MCF 10A (cell line): ENCODE measurements at regions not wholly inside any gene's neighbourhood (a gene's known extent, or its start where the extent isn't known, plus 50 kb on each side); places are given as distances from the start of the nearest gene placed in this dataset.

Experiments
- BruUV-seq: library from RNA; stranded (reverse); fragments of 400-500 nt; replicated peaks from 2 replicates; lab custom pipeline; 2021; lab: Mats Ljungman, UMichigan
- CTCF ChIA-PET: fragments of 300-600 bp; sonication (Branson Sonifier 250); formaldehyde crosslinking; extraction: SDS; loops from one replicate; lab custom pipeline; 2021; ENCODE audit warnings: antibody characterized with exemption, inconsistent platforms; lab: Yijun Ruan, JAX
- POLR2A ChIA-PET: fragments of 300-600, 350-650 bp; sonication (Branson Sonifier 250); formaldehyde crosslinking; extraction: SDS; loops from one replicate; lab custom pipeline; 2020; ENCODE audit warnings: antibody characterized with exemption, inconsistent platforms; lab: Yijun Ruan, JAX
- DNase-seq: peaks from one replicate; pipeline ENCODE4 v3.0.0-alpha.2; 2018; ENCODE audit not compliant: unreplicated experiment
- H3K27ac Mint-ChIP-seq: one replicate; pipeline ENCODE4 v1.8.0; 2022; ENCODE audit warnings: mild to moderate bottlenecking, low read depth, mixed read lengths; ENCODE audit not compliant: unreplicated experiment
- H3K27me3 Mint-ChIP-seq: one replicate; pipeline ENCODE4 v1.8.0; 2022; ENCODE audit warnings: mixed read lengths; ENCODE audit not compliant: insufficient read depth, unreplicated experiment
- H3K36me3 Mint-ChIP-seq: one replicate; pipeline ENCODE4 v1.8.0; 2022; ENCODE audit warnings: mild to moderate bottlenecking, moderate library complexity, mixed read lengths; ENCODE audit not compliant: insufficient read depth, unreplicated experiment
- H3K4me1 Mint-ChIP-seq: one replicate; pipeline ENCODE4 v1.8.0; 2022; ENCODE audit warnings: mixed read lengths; ENCODE audit not compliant: insufficient read depth, unreplicated experiment
- H3K4me3 Mint-ChIP-seq: one replicate; pipeline ENCODE4 v1.8.0; 2022; ENCODE audit warnings: mild to moderate bottlenecking, moderate library complexity, mixed read lengths; ENCODE audit not compliant: unreplicated experiment
- H3K9me3 Mint-ChIP-seq: one replicate; pipeline ENCODE4 v1.8.0; 2022; ENCODE audit warnings: mixed read lengths; ENCODE audit not compliant: unreplicated experiment
- CTCF ChIP-seq: fragments of 200-600 bp; IDR thresholded peaks from one replicate; pipeline ENCODE4 v1.8.0; 2022; ENCODE audit warnings: antibody characterized with exemption, mild to moderate bottlenecking; ENCODE audit not compliant: unreplicated experiment
- intact Hi-C: fragments of 100-400 bp; cut with micrococcal nuclease; formaldehyde crosslinking; loops from 2 replicates; pipeline ENCODE4 v1.14.1; 2022

GRCh38 chr18:1350931-1351450 lies 446.3 kb downstream of the ADCYAP1 start:
- BruUV-seq, result no TSS peak
- TF ChIP-seq CTCF, result no peak
- no peak for DNase-seq
- Mint-ChIP-seq H3K36me3 (no peaks in the 10 kb centered on the region), H3K4me1 (peaks cover 6% of the 10 kb centered on the region), H3K27me3 (no peaks in the 10 kb centered on the region), H3K9me3 (peaks cover 8% of the 10 kb centered on the region), H3K4me3 (no peak overlapping the region), H3K27ac (no peak overlapping the region)
- ChIA-PET POLR2A (no interaction called here), CTCF (no interaction called here)
- intact Hi-C loops, result no loop called here

- no TSS peak for BruUV-seq
- Mint-ChIP-seq H3K36me3 (no peaks in the 10 kb centered on the region), H3K27ac (no peak overlapping the region), H3K4me3 (no peak overlapping the region), H3K27me3 (no peaks in the 10 kb centered on the region), H3K4me1 (peaks cover 6% of the 10 kb centered on the region), H3K9me3 (peaks cover 8% of the 10 kb centered on the region)
- no peak for TF ChIP-seq CTCF
- DNase-seq, result no peak
- ChIA-PET POLR2A (no interaction called here), CTCF (no interaction called here)
- intact Hi-C loops, result no loop called here
These were observed 448.4 kb downstream of the ADCYAP1 start for GRCh38 chr18:1353025-1353424.

GRCh38 chr18:1357724-1358123 lies 453.1 kb downstream of the ADCYAP1 start:
- no TSS peak for BruUV-seq
- Mint-ChIP-seq H3K4me3 (no peak overlapping the region), H3K9me3 (peaks cover 13% of the 10 kb centered on the region), H3K4me1 (peaks cover 5% of the 10 kb centered on the region), H3K36me3 (no peaks in the 10 kb centered on the region), H3K27me3 (no peaks in the 10 kb centered on the region), H3K27ac (no peak overlapping the region)
- intact Hi-C loops, result no loop called here
- no peak for TF ChIP-seq CTCF
- CTCF ChIA-PET, result interaction anchor here (0.6 kb wide), 1 partner anchor 724 kb away, joined by 3 read pairs; no protein-coding TSS in a partner anchor
- POLR2A ChIA-PET, result no interaction called here
- no peak for DNase-seq

- Mint-ChIP-seq H3K27ac (no peak overlapping the region), H3K27me3 (no peaks in the 10 kb centered on the region), H3K9me3 (peaks cover 15% of the 10 kb centered on the region), H3K4me3 (no peak overlapping the region), H3K36me3 (no peaks in the 10 kb centered on the region), H3K4me1 (no peaks in the 10 kb centered on the region)
- no peak for DNase-seq
- no peak for TF ChIP-seq CTCF
- BruUV-seq, result no TSS peak
- ChIA-PET POLR2A (no interaction called here), CTCF (no interaction called here)
- intact Hi-C loops, result no loop called here
These were observed 457.3 kb downstream of the ADCYAP1 start for GRCh38 chr18:1361936-1362335.
